ENCODE measurements at regions not wholly inside any gene's neighbourhood (a gene's known extent, or its start where the extent isn't known, plus 50 kb on each side); places are given as distances from the start of the nearest gene placed in this dataset.

GRCh38 chr16:50997679-50998078 is 153.4 kb downstream of the SALL1 start:
- H2AK5ac ChIP-seq (ENCODE audit: low read length) = no peak overlapping the region
- H3K18ac ChIP-seq (ENCODE audit: low read length) = no peak overlapping the region
- no peak overlapping the region for H3K56ac ChIP-seq (ENCODE audit: low read length)
- no peaks in the 10 kb centered on the region for H3K36me3 ChIP-seq (ENCODE audit: control insufficient read depth, insufficient read depth, low read length)
- no peak overlapping the region for H3K4me2 ChIP-seq (ENCODE audit: low read length)
- H3K4me1 ChIP-seq (ENCODE audit: control insufficient read depth, low read depth, low read length) = peaks cover 4% of the 10 kb centered on the region
- H2BK120ac ChIP-seq (ENCODE audit: low read depth, low read length) = no peak overlapping the region
- H2BK5ac ChIP-seq (ENCODE audit: low read length) = no peak overlapping the region
- no peak overlapping the region for H3K27ac ChIP-seq (ENCODE audit: low read depth, low read length)
- H3K79me1 ChIP-seq (ENCODE audit: low read length) = no peaks in the 10 kb centered on the region
- no peak overlapping the region for H3K23ac ChIP-seq (ENCODE audit: low read length)
- DNase-seq = no peak
- H3K4me3 ChIP-seq (ENCODE audit: low read length) = no peak overlapping the region
- H2BK15ac ChIP-seq (replicated peaks; ENCODE audit: low read depth) = no peak overlapping the region
- no peak overlapping the region for H4K8ac ChIP-seq (ENCODE audit: low read depth, low read length)
- no peaks in the 10 kb centered on the region for H3K79me2 ChIP-seq (ENCODE audit: control insufficient read depth, insufficient read depth, low read length)
- no peak overlapping the region for H3K4ac ChIP-seq (ENCODE audit: low read depth, low read length)
- H4K5ac ChIP-seq (ENCODE audit: low read length) = no peak overlapping the region
- no peak overlapping the region for H3K9ac ChIP-seq (ENCODE audit: low read length)
- no CpG with 5 or more reads among the region's 6 CpGs for WGBS (ENCODE audit: extremely low coverage, insufficient coverage, low lambda C conversion rate)
- H3K27me3 ChIP-seq (ENCODE audit: insufficient read depth, low read length, poor library complexity) = no peaks in the 10 kb centered on the region

DNA sequence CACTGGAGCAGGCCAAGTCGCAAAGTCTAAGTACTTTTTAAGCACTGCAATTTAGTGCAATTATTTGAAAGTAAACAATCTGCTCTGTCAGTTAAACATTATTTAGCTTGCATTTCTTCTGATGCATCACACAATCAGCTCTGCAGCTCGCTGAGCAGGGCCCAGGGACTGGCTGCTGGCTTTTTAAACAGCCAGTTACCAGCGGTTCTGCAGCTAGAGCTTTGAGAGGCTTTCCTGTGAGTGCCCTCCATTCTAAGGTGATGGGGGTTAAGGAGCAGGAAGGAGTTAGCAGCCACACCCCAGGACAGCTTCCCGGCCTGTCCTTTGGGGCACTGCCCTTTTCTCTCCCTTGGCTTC is 154.3 kb downstream of the SALL1 start:
- H3K27me3 ChIP-seq (ENCODE audit: insufficient read depth, low read length, poor library complexity) = no peaks in the 10 kb centered on the region
- no peak overlapping the region for H3K27ac ChIP-seq (ENCODE audit: low read depth, low read length)
- H2AK5ac ChIP-seq (ENCODE audit: low read length) = no peak overlapping the region
- no peak overlapping the region for H2BK5ac ChIP-seq (ENCODE audit: low read length)
- H4K5ac ChIP-seq (ENCODE audit: low read length) = no peak overlapping the region
- no peak overlapping the region for H3K23ac ChIP-seq (ENCODE audit: low read length)
- no peaks in the 10 kb centered on the region for H3K4me1 ChIP-seq (ENCODE audit: control insufficient read depth, low read depth, low read length)
- H4K8ac ChIP-seq (ENCODE audit: low read depth, low read length) = no peak overlapping the region
- no peak overlapping the region for H3K4me3 ChIP-seq (ENCODE audit: low read length)
- no peak overlapping the region for H3K18ac ChIP-seq (ENCODE audit: low read length)
- H3K56ac ChIP-seq (ENCODE audit: low read length) = no peak overlapping the region
- H3K9ac ChIP-seq (ENCODE audit: low read length) = no peak overlapping the region
- no peak overlapping the region for H3K4ac ChIP-seq (ENCODE audit: low read depth, low read length)
- no peak overlapping the region for H2BK15ac ChIP-seq (replicated peaks; ENCODE audit: low read depth)
- no peak overlapping the region for H2BK120ac ChIP-seq (ENCODE audit: low read depth, low read length)
- H3K36me3 ChIP-seq (ENCODE audit: control insufficient read depth, insufficient read depth, low read length) = no peaks in the 10 kb centered on the region
- H3K79me2 ChIP-seq (ENCODE audit: control insufficient read depth, insufficient read depth, low read length) = no peaks in the 10 kb centered on the region
- WGBS (ENCODE audit: extremely low coverage, insufficient coverage, low lambda C conversion rate) = no CpG with 5 or more reads among the region's 4 CpGs
- DNase-seq = no peak
- no peak overlapping the region for H3K4me2 ChIP-seq (ENCODE audit: low read length)
- no peaks in the 10 kb centered on the region for H3K79me1 ChIP-seq (ENCODE audit: low read length)

DNA sequence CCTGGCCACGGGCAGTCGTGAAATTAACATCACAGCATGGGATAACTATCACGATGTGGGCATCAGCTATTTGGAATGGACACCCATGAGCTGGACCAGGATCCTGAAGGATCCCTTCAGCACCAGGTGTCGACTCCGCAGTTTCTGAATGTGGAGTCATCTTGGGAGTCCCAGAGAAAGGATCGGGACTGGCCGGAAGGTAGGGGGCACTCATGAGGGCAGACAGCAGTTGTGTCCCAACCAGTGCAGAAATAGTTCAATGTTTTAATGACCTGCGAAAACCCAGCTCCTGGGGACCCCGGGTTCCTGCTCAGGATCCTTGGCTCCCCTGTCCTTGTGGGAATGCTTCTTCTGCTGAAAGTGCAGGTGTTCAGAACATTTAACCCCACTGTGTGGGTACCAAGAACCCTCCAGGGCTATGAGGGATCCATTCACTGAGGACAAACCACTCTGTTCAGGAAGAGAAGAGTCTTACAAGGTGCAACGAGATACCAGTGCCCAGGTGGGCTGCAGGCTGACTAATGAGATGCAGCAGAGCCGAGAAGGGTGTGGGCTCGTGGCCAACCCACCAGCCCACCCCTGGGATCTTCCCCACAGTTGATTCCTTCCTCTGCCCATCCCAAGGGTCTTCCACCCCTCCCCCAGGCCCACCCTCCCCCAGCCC is 154.8 kb downstream of the SALL1 start:
- Histone ChIP-seq H3K36me3 (ENCODE audit: control insufficient read depth, insufficient read depth, low read length) (no peaks in the 10 kb centered on the region), H3K56ac (ENCODE audit: low read length) (no peak overlapping the region), H3K4me2 (ENCODE audit: low read length) (no peak overlapping the region), H3K9ac (ENCODE audit: low read length) (no peak overlapping the region), H3K79me1 (ENCODE audit: low read length) (no peaks in the 10 kb centered on the region), H2BK15ac (replicated peaks; ENCODE audit: low read depth) (no peak overlapping the region), H2AK5ac (ENCODE audit: low read length) (no peak overlapping the region), H3K18ac (ENCODE audit: low read length) (no peak overlapping the region), H2BK120ac (ENCODE audit: low read depth, low read length) (no peak overlapping the region), H3K4ac (ENCODE audit: low read depth, low read length) (no peak overlapping the region), H3K23ac (ENCODE audit: low read length) (no peak overlapping the region), H4K8ac (ENCODE audit: low read depth, low read length) (no peak overlapping the region), H3K79me2 (ENCODE audit: control insufficient read depth, insufficient read depth, low read length) (no peaks in the 10 kb centered on the region), H4K5ac (ENCODE audit: low read length) (no peak overlapping the region), H2BK5ac (ENCODE audit: low read length) (no peak overlapping the region), H3K4me3 (ENCODE audit: low read length) (no peak overlapping the region), H3K27ac (ENCODE audit: low read depth, low read length) (no peak overlapping the region), H3K27me3 (ENCODE audit: insufficient read depth, low read length, poor library complexity) (no peaks in the 10 kb centered on the region), H3K4me1 (ENCODE audit: control insufficient read depth, low read depth, low read length) (no peaks in the 10 kb centered on the region)
- WGBS (ENCODE audit: extremely low coverage, insufficient coverage, low lambda C conversion rate) = no CpG with 5 or more reads among the region's 12 CpGs
- DNase-seq = no peak

GRCh38 chr16:50994995-50995394 is 156.1 kb downstream of the SALL1 start:
- no CpG with 5 or more reads among the region's 8 CpGs for WGBS (ENCODE audit: extremely low coverage, insufficient coverage, low lambda C conversion rate)
- no peak overlapping the region for H3K56ac ChIP-seq (ENCODE audit: low read length)
- no peak overlapping the region for H3K4me3 ChIP-seq (ENCODE audit: low read length)
- H3K4me2 ChIP-seq (ENCODE audit: low read length) = no peak overlapping the region
- H3K9ac ChIP-seq (ENCODE audit: low read length) = no peak overlapping the region
- H3K27ac ChIP-seq (ENCODE audit: low read depth, low read length) = no peak overlapping the region
- no peak overlapping the region for H4K5ac ChIP-seq (ENCODE audit: low read length)
- no peak for DNase-seq
- H3K18ac ChIP-seq (ENCODE audit: low read length) = no peak overlapping the region
- no peak overlapping the region for H2AK5ac ChIP-seq (ENCODE audit: low read length)
- no peak overlapping the region for H3K23ac ChIP-seq (ENCODE audit: low read length)
- no peaks in the 10 kb centered on the region for H3K36me3 ChIP-seq (ENCODE audit: control insufficient read depth, insufficient read depth, low read length)
- H4K8ac ChIP-seq (ENCODE audit: low read depth, low read length) = no peak overlapping the region
- H2BK120ac ChIP-seq (ENCODE audit: low read depth, low read length) = no peak overlapping the region
- H3K4ac ChIP-seq (ENCODE audit: low read depth, low read length) = no peak overlapping the region
- H2BK15ac ChIP-seq (replicated peaks; ENCODE audit: low read depth) = no peak overlapping the region
- H3K79me1 ChIP-seq (ENCODE audit: low read length) = no peaks in the 10 kb centered on the region
- H3K27me3 ChIP-seq (ENCODE audit: insufficient read depth, low read length, poor library complexity) = no peaks in the 10 kb centered on the region
- H3K79me2 ChIP-seq (ENCODE audit: control insufficient read depth, insufficient read depth, low read length) = no peaks in the 10 kb centered on the region
- no peaks in the 10 kb centered on the region for H3K4me1 ChIP-seq (ENCODE audit: control insufficient read depth, low read depth, low read length)
- no peak overlapping the region for H2BK5ac ChIP-seq (ENCODE audit: low read length)

- Histone ChIP-seq H3K27ac (ENCODE audit: low read depth, low read length) (no peak overlapping the region), H3K4me1 (ENCODE audit: control insufficient read depth, low read depth, low read length) (no peaks in the 10 kb centered on the region), H3K36me3 (ENCODE audit: control insufficient read depth, insufficient read depth, low read length) (no peaks in the 10 kb centered on the region), H4K5ac (ENCODE audit: low read length) (no peak overlapping the region), H2BK15ac (replicated peaks; ENCODE audit: low read depth) (no peak overlapping the region), H3K23ac (ENCODE audit: low read length) (no peak overlapping the region), H3K56ac (ENCODE audit: low read length) (no peak overlapping the region), H3K9ac (ENCODE audit: low read length) (no peak overlapping the region), H2AK5ac (ENCODE audit: low read length) (no peak overlapping the region), H3K18ac (ENCODE audit: low read length) (no peak overlapping the region), H3K27me3 (ENCODE audit: insufficient read depth, low read length, poor library complexity) (no peaks in the 10 kb centered on the region), H3K79me2 (ENCODE audit: control insufficient read depth, insufficient read depth, low read length) (no peaks in the 10 kb centered on the region), H3K79me1 (ENCODE audit: low read length) (no peaks in the 10 kb centered on the region), H3K4ac (ENCODE audit: low read depth, low read length) (no peak overlapping the region), H2BK5ac (ENCODE audit: low read length) (no peak overlapping the region), H3K4me2 (ENCODE audit: low read length) (no peak overlapping the region), H3K4me3 (ENCODE audit: low read length) (no peak overlapping the region), H2BK120ac (ENCODE audit: low read depth, low read length) (no peak overlapping the region), H4K8ac (ENCODE audit: low read depth, low read length) (no peak overlapping the region)
- DNase-seq = no peak
- no CpG with 5 or more reads among the region's 18 CpGs for WGBS (ENCODE audit: extremely low coverage, insufficient coverage, low lambda C conversion rate)
Measured at GRCh38 chr16:50992350-50993032, 158.6 kb downstream of the SALL1 start.

GRCh38 chr16:50991436-50991835 is 159.6 kb downstream of the SALL1 start:
- Histone ChIP-seq H4K5ac (ENCODE audit: low read length) (no peak overlapping the region), H3K9ac (ENCODE audit: low read length) (no peak overlapping the region), H3K79me2 (ENCODE audit: control insufficient read depth, insufficient read depth, low read length) (no peaks in the 10 kb centered on the region), H3K18ac (ENCODE audit: low read length) (no peak overlapping the region), H3K4me2 (ENCODE audit: low read length) (no peak overlapping the region), H3K79me1 (ENCODE audit: low read length) (no peaks in the 10 kb centered on the region), H3K4me3 (ENCODE audit: low read length) (no peak overlapping the region), H3K56ac (ENCODE audit: low read length) (no peak overlapping the region), H2BK120ac (ENCODE audit: low read depth, low read length) (no peak overlapping the region), H3K4ac (ENCODE audit: low read depth, low read length) (no peak overlapping the region), H3K4me1 (ENCODE audit: control insufficient read depth, low read depth, low read length) (no peaks in the 10 kb centered on the region), H3K36me3 (ENCODE audit: control insufficient read depth, insufficient read depth, low read length) (no peaks in the 10 kb centered on the region), H2AK5ac (ENCODE audit: low read length) (no peak overlapping the region), H3K27me3 (ENCODE audit: insufficient read depth, low read length, poor library complexity) (no peaks in the 10 kb centered on the region), H2BK15ac (replicated peaks; ENCODE audit: low read depth) (no peak overlapping the region), H3K23ac (ENCODE audit: low read length) (no peak overlapping the region), H3K27ac (ENCODE audit: low read depth, low read length) (no peak overlapping the region), H2BK5ac (ENCODE audit: low read length) (no peak overlapping the region), H4K8ac (ENCODE audit: low read depth, low read length) (no peak overlapping the region)
- WGBS (ENCODE audit: extremely low coverage, insufficient coverage, low lambda C conversion rate) = no CpG with 5 or more reads among the region's 13 CpGs
- DNase-seq = no peak
